ENCODE measurements at regions not wholly inside any gene's neighbourhood (a gene's known extent, or its start where the extent isn't known, plus 50 kb on each side); places are given as distances from the start of the nearest gene placed in this dataset.

GRCh38 chr14:97411938-97412612 is 614.9 kb downstream of the VRK1 start:
- no peak for DNase-seq

- DNase-seq: no peak
Observed at GRCh38 chr14:97413022-97413539, 615.9 kb downstream of the VRK1 start.

GRCh38 chr14:97413966-97414717 is 617.0 kb downstream of the VRK1 start:
- DNase-seq: no peak

GRCh38 chr14:97414718-97415098 is 617.5 kb downstream of the VRK1 start:
- no peak for DNase-seq

GRCh38 chr14:97415907-97416306 is 618.7 kb downstream of the VRK1 start:
- no peak for DNase-seq

- no peak for DNase-seq
Observed at GRCh38 chr14:97416550-97416949, 619.4 kb downstream of the VRK1 start.

GRCh38 chr14:97417331-97417730 is 620.1 kb downstream of the VRK1 start:
- DNase-seq: no peak

GRCh38 chr14:97420211-97420610 is 623.0 kb downstream of the VRK1 start:
- DNase-seq: no peak

GRCh38 chr14:97426776-97427175 is 629.6 kb downstream of the VRK1 start:
- DNase-seq: no peak

GRCh38 chr14:97428808-97429440 is 631.7 kb downstream of the VRK1 start:
- no peak for DNase-seq

GRCh38 chr14:97432586-97432985 is 635.4 kb downstream of the VRK1 start:
- no peak for DNase-seq

- no peak for DNase-seq
Observed at GRCh38 chr14:97441740-97442362, 644.7 kb downstream of the VRK1 start.

GRCh38 chr14:97442363-97442762 is 645.2 kb downstream of the VRK1 start:
- DNase-seq: no peak

- DNase-seq: no peak
Observed at GRCh38 chr14:97443412-97443811, 646.2 kb downstream of the VRK1 start.

GRCh38 chr14:97444248-97444647 is 647.1 kb downstream of the VRK1 start:
- no peak for DNase-seq

- DNase-seq: no peak
Observed at GRCh38 chr14:97445367-97445766, 648.2 kb downstream of the VRK1 start.

- DNase-seq: no peak
Observed at GRCh38 chr14:97446087-97446486, 648.9 kb downstream of the VRK1 start.

- DNase-seq: no peak
Observed at GRCh38 chr14:97452314-97452713, 655.1 kb downstream of the VRK1 start.

GRCh38 chr14:97453991-97454390 is 656.8 kb downstream of the VRK1 start:
- DNase-seq: no peak

- no peak for DNase-seq
Observed at GRCh38 chr14:97456462-97456861, 659.3 kb downstream of the VRK1 start.

GRCh38 chr14:97456958-97457357 is 659.8 kb downstream of the VRK1 start:
- DNase-seq: no peak

- no peak for DNase-seq
Observed at GRCh38 chr14:97457575-97458085, 660.4 kb downstream of the VRK1 start.

GRCh38 chr14:97458255-97458654 is 661.1 kb downstream of the VRK1 start:
- DNase-seq: no peak
